K562 (cell line): ENCODE measurements at regions not wholly inside any gene's neighbourhood (a gene's known extent, or its start where the extent isn't known, plus 50 kb on each side); places are given as distances from the start of the nearest gene placed in this dataset.

Experiments
- ATAC-seq: fragments of 200-7000 bp; cut with Tn5 transposase; 3 replicates; pipeline ENCODE4 v1.9.1; 2020; ENCODE audit warnings: moderate library complexity
- BruUV-seq: library from RNA; stranded (reverse); fragments of 400-500 nt; replicated peaks from 2 replicates; lab custom pipeline; 2021; lab: Mats Ljungman, UMichigan
- CTCF ChIA-PET: fragments of 300-600 bp; formaldehyde crosslinking; extraction: SDS; loops from one replicate; lab custom pipeline; 2021; ENCODE audit warnings: low intra/inter-chr PET ratio; lab: Yijun Ruan, JAX
- POLR2A ChIA-PET: fragments of 300-600, 350-650 bp; sonication (Branson Sonifier 250); formaldehyde crosslinking; extraction: SDS; loops from one replicate; lab custom pipeline; 2021; ENCODE audit warnings: antibody characterized with exemption, inconsistent platforms; lab: Yijun Ruan, JAX
- DNase-seq, 4 experiments: peaks; one replicate each; pipeline versions ENCODE4 v3.0.0 to v3.0.0-alpha.2; 2011 to 2018; ENCODE audit warnings: low spot score in 3 of 4, mixed read lengths in 3 of 4; ENCODE audit errors: extremely low read depth in 1 of 4
- FAIRE-seq: peaks from 2 replicates; lab custom pipeline; 2011; peaks lifted over from hg19 to GRCh38; lab: Jason Lieb, UNC
- H2AFZ ChIP-seq: 2 replicates; pipeline ENCODE4 v1.6.0; 2011; ENCODE audit warnings: low read depth, low read length, control low read depth, inconsistent platforms
- H3K27ac ChIP-seq: fragments of 200-600 bp; 3 replicates; pipeline ENCODE4 v1.8.0; 2011; ENCODE audit warnings: low read depth, mild to moderate bottlenecking, control low read depth, inconsistent platforms, low read length, moderate library complexity, mixed read lengths; ENCODE audit errors: extremely low read depth
- H3K27me3 ChIP-seq, 2 experiments: fragments of 300-600 bp in 1 of 2; 2 replicates in 1 of 2; 3 replicates in 1 of 2; pipeline versions ENCODE4 v1.6.0 to v1.8.0; 2011; ENCODE audit warnings: inconsistent platforms in 2 of 2, low read length in 2 of 2, mild to moderate bottlenecking in 1 of 2, mixed read lengths in 1 of 2, moderate library complexity in 1 of 2; ENCODE audit not compliant: control insufficient read depth in 2 of 2, insufficient read depth in 2 of 2
- H3K36me3 ChIP-seq: fragments of 300-600 bp; 3 replicates; pipeline ENCODE4 v1.8.0; 2011; ENCODE audit warnings: mild to moderate bottlenecking, low read length, inconsistent platforms; ENCODE audit not compliant: control insufficient read depth, insufficient read depth
- H3K4me1 ChIP-seq, 2 experiments: fragments of 200-600 bp in 1 of 2; replicated peaks in 1 of 2; 2 replicates in 1 of 2; 3 replicates in 1 of 2; pipeline versions ENCODE4 v1.5.1 to v1.8.0; 2011; ENCODE audit warnings: inconsistent platforms in 2 of 2, low read length in 2 of 2, mild to moderate bottlenecking in 1 of 2, mixed read lengths in 1 of 2, moderate library complexity in 1 of 2; ENCODE audit not compliant: control insufficient read depth in 2 of 2, insufficient read depth in 2 of 2
- H3K4me2 ChIP-seq: 2 replicates; pipeline ENCODE4 v1.6.1; 2011; ENCODE audit warnings: low read length, control low read depth, inconsistent platforms, mixed read lengths; ENCODE audit not compliant: insufficient read depth
- H3K4me3 ChIP-seq: fragments of 200-600 bp; sonication (generic), shearing (Covaris generic); 2 replicates; pipeline ENCODE4 v1.5.1; 2016; ENCODE audit warnings: control low read depth, inconsistent platforms
- H3K79me2 ChIP-seq: fragments of 200-600 bp; 3 replicates; pipeline ENCODE4 v1.8.0; 2011; ENCODE audit warnings: low read length, inconsistent platforms; ENCODE audit not compliant: control insufficient read depth, insufficient read depth
- H3K9ac ChIP-seq, 2 experiments: 2 replicates each; pipeline versions ENCODE4 v1.6.0 to v1.6.1; 2011; ENCODE audit warnings: low read depth in 2 of 2, low read length in 2 of 2, control low read depth in 1 of 2, inconsistent platforms in 1 of 2, mild to moderate bottlenecking in 1 of 2, mixed read lengths in 1 of 2; ENCODE audit not compliant: insufficient read depth in 1 of 2
- H3K9me1 ChIP-seq: one replicate; pipeline ENCODE4 v1.6.0; 2011; ENCODE audit warnings: inconsistent platforms, mild to moderate bottlenecking, low read length, moderate library complexity; ENCODE audit not compliant: control insufficient read depth, insufficient read depth
- H3K9me3 ChIP-seq: replicated peaks from 2 replicates; pipeline ENCODE4 v1.5.1; 2011; ENCODE audit warnings: low read depth, low read length, inconsistent platforms; ENCODE audit not compliant: control insufficient read depth, insufficient read depth
- H4K20me1 ChIP-seq: replicated peaks from 2 replicates; pipeline ENCODE4 v1.6.1; 2011; ENCODE audit warnings: low read length, inconsistent platforms, mixed read lengths; ENCODE audit not compliant: control insufficient read depth, insufficient read depth
- DACH1 ChIP-seq: fragments of 450-650 bp; IDR thresholded peaks from 2 replicates; pipeline ENCODE4 v1.6.1; 2018; ENCODE audit not compliant: partially characterized antibody
- DEAF1 ChIP-seq: fragments of 450-650 bp; formaldehyde crosslinking; IDR thresholded peaks from 2 replicates; pipeline ENCODE4 v1.4.0; 2020; ENCODE audit warnings: mild to moderate bottlenecking, moderate library complexity
- DNMT1 ChIP-seq: fragments of 450-650 bp; IDR thresholded peaks from 2 replicates; pipeline ENCODE4 v1.6.1; 2016; ENCODE audit warnings: antibody characterized with exemption, mild to moderate bottlenecking
- KLF1 ChIP-seq: fragments of 450-650 bp; IDR thresholded peaks from 2 replicates; pipeline ENCODE4 v1.6.1; 2016; ENCODE audit warnings: missing genetic modification characterization, missing compliant biosample characterization
- MAFG ChIP-seq: fragments of 450-650 bp; conservative IDR thresholded peaks from 2 replicates; pipeline ENCODE4 v1.6.1; 2016; ENCODE audit warnings: missing genetic modification characterization, missing compliant biosample characterization
- PML ChIP-seq: IDR thresholded peaks from 2 replicates; pipeline ENCODE4 v1.6.1; 2012; ENCODE audit warnings: low read length, inconsistent platforms
- ZBTB7A ChIP-seq: IDR thresholded peaks from 2 replicates; pipeline ENCODE4 v1.6.1; 2011; ENCODE audit warnings: low read depth, mild to moderate bottlenecking, low read length, moderate library complexity, borderline replicate concordance; ENCODE audit not compliant: control insufficient read depth
- WGBS: fragments of 100-300 bp; shearing (Covaris generic); methylation state at CpG from one replicate; pipeline ENCODE4 v1.1.6; 2016; ENCODE audit warnings: low coverage, mixed read lengths; ENCODE audit not compliant: insufficient coverage; ENCODE audit errors: missing lambda C conversion rate; 5-methylcytosine and 5-hydroxymethylcytosine counted together
- in situ Hi-C: fragments of 300-500 bp; cut with MboI; formaldehyde crosslinking; loops from 4 replicates; pipeline ENCODE4 v1.15.0; 2018; ENCODE audit warnings: inconsistent platforms, mixed read lengths
- intact Hi-C: fragments of 100-400 bp; cut with micrococcal nuclease; formaldehyde crosslinking; loops from 2 replicates; pipeline ENCODE4 v1.14.2; 2022
- TF ChIP-seq, protein P1 (sequence below), 2 experiments: fragments of 450-650 bp in 1 of 2; sonication (generic) in 1 of 2; formaldehyde crosslinking in 1 of 2; IDR thresholded peaks in 1 of 2; conservative IDR thresholded peaks in 1 of 2; 2 replicates each; pipeline versions ENCODE4 v1.6.1 to v1.8.1; 2016 to 2023; ENCODE audit warnings: mild to moderate bottlenecking in 2 of 2, moderate library complexity in 2 of 2, inconsistent platforms in 1 of 2, missing genetic modification reagents in 1 of 2
- TF ChIP-seq, protein P2 (sequence below): IDR thresholded peaks from 2 replicates; pipeline ENCODE4 v1.6.1; 2012; ENCODE audit warnings: low read depth, low read length, improper control_type of control experiment, borderline replicate concordance
- TF ChIP-seq, protein P3 (sequence below): fragments of 450-650 bp; formaldehyde crosslinking; IDR thresholded peaks from 2 replicates; pipeline ENCODE4 v1.4.0; 2020; ENCODE audit warnings: mild to moderate bottlenecking, mixed read lengths

DNA sequence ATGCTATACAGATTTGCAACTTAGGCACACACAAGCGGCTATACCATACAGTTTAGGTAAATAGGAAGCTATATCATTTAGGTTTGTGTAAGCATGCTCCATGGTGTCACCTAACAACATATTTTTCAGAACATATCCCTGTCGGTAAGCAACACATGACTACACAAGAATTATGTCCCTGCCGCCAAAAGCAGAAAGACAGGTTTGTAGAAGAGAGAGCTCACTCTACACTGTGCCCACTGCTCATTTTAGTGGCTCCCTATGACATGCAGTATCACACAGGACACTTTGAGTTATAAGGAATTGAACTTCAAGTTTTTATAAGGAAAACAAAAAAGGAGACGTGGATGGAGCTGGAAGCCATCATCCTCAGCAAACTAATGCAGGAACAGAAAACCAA, 132.5 kb upstream of the KAZN start:
- no peaks in the 10 kb centered on the region; a peak in 1 of 5 replicates for H3K27me3 ChIP-seq
- no peak for FAIRE-seq
- H2AFZ ChIP-seq, result no peak overlapping the region
- no peak for TF ChIP-seq PML
- no peak for TF ChIP-seq DNMT1
- no peak for TF ChIP-seq ZBTB7A
- TF ChIP-seq, protein P1, sequence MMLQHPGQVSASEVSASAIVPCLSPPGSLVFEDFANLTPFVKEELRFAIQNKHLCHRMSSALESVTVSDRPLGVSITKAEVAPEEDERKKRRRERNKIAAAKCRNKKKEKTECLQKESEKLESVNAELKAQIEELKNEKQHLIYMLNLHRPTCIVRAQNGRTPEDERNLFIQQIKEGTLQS (IDR thresholded peaks at IDR 0.05), result no peak
- TF ChIP-seq, protein P1 (CRISPR knock-in tag; conservative IDR thresholded peaks at IDR 0.05), result no peak
- no peak for TF ChIP-seq MAFG (tag)
- TF ChIP-seq KLF1 (tag), result no peak
- TF ChIP-seq DACH1, result no peak
- TF ChIP-seq DEAF1 (CRISPR knock-in tag), result no peak
- TF ChIP-seq, protein P2, sequence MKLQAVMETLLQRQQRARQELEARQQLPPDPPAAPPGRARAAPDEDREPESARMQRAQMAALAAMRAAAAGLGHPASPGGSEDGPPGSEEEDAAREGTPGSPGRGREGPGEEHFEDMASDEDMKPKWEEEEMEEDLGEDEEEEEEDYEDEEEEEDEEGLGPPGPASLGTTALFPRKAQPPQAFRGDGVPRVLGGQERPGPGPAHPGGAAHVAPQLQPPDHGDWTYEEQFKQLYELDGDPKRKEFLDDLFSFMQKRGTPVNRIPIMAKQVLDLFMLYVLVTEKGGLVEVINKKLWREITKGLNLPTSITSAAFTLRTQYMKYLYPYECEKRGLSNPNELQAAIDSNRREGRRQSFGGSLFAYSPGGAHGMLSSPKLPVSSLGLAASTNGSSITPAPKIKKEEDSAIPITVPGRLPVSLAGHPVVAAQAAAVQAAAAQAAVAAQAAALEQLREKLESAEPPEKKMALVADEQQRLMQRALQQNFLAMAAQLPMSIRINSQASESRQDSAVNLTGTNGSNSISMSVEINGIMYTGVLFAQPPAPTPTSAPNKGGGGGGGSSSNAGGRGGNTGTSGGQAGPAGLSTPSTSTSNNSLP, result no peak
- TF ChIP-seq, protein P3, sequence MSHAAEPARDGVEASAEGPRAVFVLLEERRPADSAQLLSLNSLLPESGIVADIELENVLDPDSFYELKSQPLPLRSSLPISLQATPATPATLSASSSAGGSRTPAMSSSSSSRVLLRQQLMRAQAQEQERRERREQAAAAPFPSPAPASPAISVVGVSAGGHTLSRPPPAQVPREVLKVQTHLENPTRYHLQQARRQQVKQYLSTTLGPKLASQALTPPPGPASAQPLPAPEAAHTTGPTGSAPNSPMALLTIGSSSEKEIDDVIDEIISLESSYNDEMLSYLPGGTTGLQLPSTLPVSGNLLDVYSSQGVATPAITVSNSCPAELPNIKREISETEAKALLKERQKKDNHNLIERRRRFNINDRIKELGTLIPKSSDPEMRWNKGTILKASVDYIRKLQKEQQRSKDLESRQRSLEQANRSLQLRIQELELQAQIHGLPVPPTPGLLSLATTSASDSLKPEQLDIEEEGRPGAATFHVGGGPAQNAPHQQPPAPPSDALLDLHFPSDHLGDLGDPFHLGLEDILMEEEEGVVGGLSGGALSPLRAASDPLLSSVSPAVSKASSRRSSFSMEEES (CRISPR knock-in tag), result no peak
- no peaks in the 10 kb centered on the region for H3K79me2 ChIP-seq
- no peak for DNase-seq
- H3K4me1 ChIP-seq, result peaks cover 0 to 3% of the 10 kb centered on the region in 2 experiments; a peak in 1 of 5 replicates
- no peak overlapping the region for H3K4me3 ChIP-seq
- ChIA-PET CTCF (no interaction called here), POLR2A (interaction anchor here (0.6 to 1.3 kb wide), 2 partner anchors 9 to 33 kb away, joined by 3 read pairs; no protein-coding TSS in a partner anchor)
- no peak overlapping the region for H3K9ac ChIP-seq
- no peaks in the 10 kb centered on the region for H4K20me1 ChIP-seq
- H3K9me3 ChIP-seq, result no peaks in the 10 kb centered on the region
- WGBS, result 48% methylated on average over 4 of the region's 4 CpGs
- intact Hi-C loops (no loop called here), in situ Hi-C loops (no loop called here)
- H3K36me3 ChIP-seq, result no peaks in the 10 kb centered on the region
- no peaks in the 10 kb centered on the region for H3K9me1 ChIP-seq
- ATAC-seq, result no peak
- BruUV-seq, result no TSS peak
- no peak overlapping the region for H3K4me2 ChIP-seq
- no peak overlapping the region for H3K27ac ChIP-seq
